ENCODE measurements at regions not wholly inside any gene's neighbourhood (a gene's known extent, or its start where the extent isn't known, plus 50 kb on each side); places are given as distances from the start of the nearest gene placed in this dataset.

DNA sequence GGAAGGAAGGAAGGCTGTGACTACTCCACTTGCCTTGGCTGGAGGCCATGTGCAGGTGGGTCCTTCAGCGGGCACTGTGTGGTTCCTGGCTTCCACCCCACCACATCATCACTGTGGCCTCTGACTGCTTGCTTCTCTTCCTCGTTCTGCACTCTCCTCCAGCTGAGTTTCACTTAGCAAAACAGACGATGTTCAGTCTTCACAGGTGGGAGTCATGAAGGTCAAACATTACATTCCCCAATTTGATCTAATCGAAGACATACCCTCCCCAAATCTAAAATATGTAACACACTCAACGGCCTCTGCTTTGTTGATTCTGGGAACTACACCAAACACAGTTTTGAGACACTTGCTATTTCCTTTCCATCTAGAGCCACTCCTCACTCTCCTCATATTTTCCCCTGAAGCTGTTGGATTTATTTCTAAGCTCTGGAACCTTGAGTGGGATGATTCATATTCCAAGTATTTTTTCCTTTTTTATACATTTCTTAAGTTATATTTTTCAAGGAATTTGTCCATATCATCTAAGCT lies 132.5 kb upstream of the FOXA2 start:
- Histone ChIP-seq H2AFZ (ENCODE audit: low read length) (no peak overlapping the region), H2BK12ac (ENCODE audit: insufficient read length, low read depth, low read length) (no peak overlapping the region), H3K23me2 (ENCODE audit: insufficient read length, low read depth, low read length, poor library complexity, severe bottlenecking) (no peaks in the 10 kb centered on the region), H4K91ac (ENCODE audit: insufficient read length, low read depth, low read length) (no peak overlapping the region), H3K56ac (ENCODE audit: insufficient read length, low read depth, low read length) (no peak overlapping the region), H3K9me3 (ENCODE audit: control insufficient read depth, low read depth, low read length) (no peaks in the 10 kb centered on the region), H3K23ac (ENCODE audit: insufficient read length, low read depth, low read length) (no peak overlapping the region), H4K5ac (ENCODE audit: insufficient read length, low read depth, low read length) (no peak overlapping the region), H3K4me2 (ENCODE audit: insufficient read depth, insufficient read length, low read length) (no peak overlapping the region), H3K79me1 (ENCODE audit: insufficient read depth, low read depth, low read length, poor library complexity, severe bottlenecking) (no peaks in the 10 kb centered on the region), H2BK15ac (ENCODE audit: low read depth, low read length) (no peak overlapping the region), H3K9ac (ENCODE audit: extremely low read depth, insufficient read length, low read length) (no peak overlapping the region), H3K14ac (ENCODE audit: insufficient read depth, low read length) (no peak overlapping the region), H3K4me1 (ENCODE audit: insufficient read depth, low read length) (no peaks in the 10 kb centered on the region), H2BK5ac (ENCODE audit: insufficient read length, low read length) (no peak overlapping the region), H4K8ac (replicated peaks; ENCODE audit: insufficient read length, low read depth, low read length) (no peak overlapping the region), H3K27me3 (ENCODE audit: insufficient read depth, low read length) (no peaks in the 10 kb centered on the region), H3K18ac (ENCODE audit: insufficient read length, low read depth, low read length) (no peak overlapping the region), H4K20me1 (ENCODE audit: control insufficient read depth, insufficient read depth, insufficient read length) (no peaks in the 10 kb centered on the region), H3K27ac (ENCODE audit: insufficient read length, low read depth, low read length) (no peak overlapping the region), H3K79me2 (ENCODE audit: insufficient read depth, low read length) (no peaks in the 10 kb centered on the region), H2AK5ac (ENCODE audit: insufficient read length, low read length) (no peak overlapping the region), H3T11ph (ENCODE audit: low read length) (no peak overlapping the region), H2BK20ac (ENCODE audit: low read depth, low read length, poor library complexity, severe bottlenecking) (no peak overlapping the region), H3K4ac (ENCODE audit: low read depth, low read length) (no peak overlapping the region), H2BK120ac (ENCODE audit: low read depth, low read length, poor library complexity, severe bottlenecking) (no peak overlapping the region)
- no CpG with 5 or more reads among the region's 5 CpGs for WGBS (ENCODE audit: extremely low coverage, insufficient read length, low lambda C conversion rate)
- Mint-ChIP-seq H3K4me3 (no peak overlapping the region), H3K27ac (no peak overlapping the region), H3K27me3 (ENCODE audit: low read depth) (peaks cover 9% of the 10 kb centered on the region), H3K9me3 (no peaks in the 10 kb centered on the region; a peak in 1 of 5 replicates), H3K36me3 (ENCODE audit: insufficient read depth in 1 of 3, low read depth in 3 of 3) (no peaks in the 10 kb centered on the region), H3K4me1 (0 out of 4 replicates have a peak, but pooled peaks cover 0 to 3% of the 10 kb centered on the region in 2 experiments)
- no peak for DNase-seq
- TF ChIP-seq, protein P1, sequence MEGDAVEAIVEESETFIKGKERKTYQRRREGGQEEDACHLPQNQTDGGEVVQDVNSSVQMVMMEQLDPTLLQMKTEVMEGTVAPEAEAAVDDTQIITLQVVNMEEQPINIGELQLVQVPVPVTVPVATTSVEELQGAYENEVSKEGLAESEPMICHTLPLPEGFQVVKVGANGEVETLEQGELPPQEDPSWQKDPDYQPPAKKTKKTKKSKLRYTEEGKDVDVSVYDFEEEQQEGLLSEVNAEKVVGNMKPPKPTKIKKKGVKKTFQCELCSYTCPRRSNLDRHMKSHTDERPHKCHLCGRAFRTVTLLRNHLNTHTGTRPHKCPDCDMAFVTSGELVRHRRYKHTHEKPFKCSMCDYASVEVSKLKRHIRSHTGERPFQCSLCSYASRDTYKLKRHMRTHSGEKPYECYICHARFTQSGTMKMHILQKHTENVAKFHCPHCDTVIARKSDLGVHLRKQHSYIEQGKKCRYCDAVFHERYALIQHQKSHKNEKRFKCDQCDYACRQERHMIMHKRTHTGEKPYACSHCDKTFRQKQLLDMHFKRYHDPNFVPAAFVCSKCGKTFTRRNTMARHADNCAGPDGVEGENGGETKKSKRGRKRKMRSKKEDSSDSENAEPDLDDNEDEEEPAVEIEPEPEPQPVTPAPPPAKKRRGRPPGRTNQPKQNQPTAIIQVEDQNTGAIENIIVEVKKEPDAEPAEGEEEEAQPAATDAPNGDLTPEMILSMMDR (conservative IDR thresholded peaks at IDR 0.05) = no peak
